ENCODE measurements at regions not wholly inside any gene's neighbourhood (a gene's known extent, or its start where the extent isn't known, plus 50 kb on each side); places are given as distances from the start of the nearest gene placed in this dataset.

DNA sequence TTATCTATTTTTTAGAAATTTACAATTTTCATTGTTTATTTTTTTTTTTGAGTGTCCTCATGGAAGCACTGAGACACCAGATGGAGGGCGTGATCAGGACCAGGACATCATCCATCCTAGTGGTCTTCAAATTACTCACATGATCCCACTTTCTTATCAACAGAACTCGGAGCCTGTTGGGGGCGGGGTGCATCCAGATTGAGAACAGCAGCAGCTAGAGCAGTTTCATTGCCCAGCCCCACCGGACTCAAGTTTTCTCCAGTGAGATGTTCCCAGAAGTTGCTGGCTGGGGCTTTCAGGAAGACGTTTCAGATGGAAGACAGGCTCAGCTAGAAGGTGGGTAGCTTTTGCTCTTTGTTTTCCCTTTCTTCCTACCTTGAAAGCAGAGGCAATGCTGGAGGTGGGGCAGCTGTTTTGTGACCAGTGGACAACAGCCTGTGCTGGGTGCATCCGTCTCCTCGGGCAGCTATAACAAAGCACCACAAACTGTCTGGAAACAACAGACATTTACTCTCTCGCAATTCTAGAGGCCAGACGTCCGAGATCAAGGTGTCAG lies 562.1 kb downstream of the TBC1D22A start:
- no peak overlapping the region for H2BK5ac ChIP-seq (ENCODE audit: low read length)
- H2BK15ac ChIP-seq (ENCODE audit: low read length), result no peak overlapping the region
- H4K91ac ChIP-seq (ENCODE audit: low read depth, low read length, poor library complexity), result no peak overlapping the region
- H3K79me1 ChIP-seq (ENCODE audit: low read depth, low read length), result no peaks in the 10 kb centered on the region
- no peak overlapping the region for H3K27ac ChIP-seq (replicated peaks; ENCODE audit: low read length)
- no peak overlapping the region for H3K14ac ChIP-seq (ENCODE audit: low read length)
- no CpG with 5 or more reads among the region's 10 CpGs for WGBS, 2 donors (ENCODE audit: extremely low coverage in 2 of 2, insufficient read length in 2 of 2, insufficient replicate concordance in 1 of 2)
- H3K9ac ChIP-seq (ENCODE audit: low read depth, low read length, poor library complexity), result no peak overlapping the region
- no peak overlapping the region for H2AK5ac ChIP-seq (ENCODE audit: low read depth, low read length)
- no peak overlapping the region for H4K8ac ChIP-seq (ENCODE audit: low read depth, low read length)
- H3K4me2 ChIP-seq (ENCODE audit: insufficient read depth, low read length, poor library complexity, severe bottlenecking), result no peak overlapping the region
- H3K9me3 ChIP-seq (replicated peaks in 1 of 2; ENCODE audit: control insufficient read depth in 2 of 2, insufficient read depth in 1 of 2, low read depth in 1 of 2, low read length in 2 of 2), result peaks cover 0 to 47% of the 10 kb centered on the region in 2 donors
- no peak overlapping the region for H3K18ac ChIP-seq (ENCODE audit: low read length)
- H3K4ac ChIP-seq (ENCODE audit: low read length), result no peak overlapping the region
- H3K36me3 ChIP-seq (replicated peaks in 1 of 2; ENCODE audit: control insufficient read depth in 2 of 2, insufficient read depth in 2 of 2, low read length in 2 of 2), result no peaks in the 10 kb centered on the region
- H2BK12ac ChIP-seq (ENCODE audit: low read length), result no peak overlapping the region
- no peaks in the 10 kb centered on the region for H3K27me3 ChIP-seq (ENCODE audit: control insufficient read depth in 3 of 3, insufficient read depth in 3 of 3, low read depth in 1 of 3, low read length in 3 of 3)
- no peak overlapping the region for H3K4me3 ChIP-seq (ENCODE audit: low read length in 2 of 2)
- H2AFZ ChIP-seq (ENCODE audit: low read length), result no peak overlapping the region
- H3K23ac ChIP-seq (ENCODE audit: low read depth, low read length, poor library complexity), result no peak overlapping the region
- H3K4me1 ChIP-seq (ENCODE audit: control insufficient read depth in 2 of 2, insufficient read depth in 1 of 2, low read depth in 1 of 2, low read length in 2 of 2), result no peaks in the 10 kb centered on the region
- DNase-seq (ENCODE audit: low spot score), result no peak
- no peak overlapping the region for H2BK120ac ChIP-seq (ENCODE audit: low read depth, low read length)

- Histone ChIP-seq H2BK12ac (ENCODE audit: low read length) (no peak overlapping the region), H2AFZ (ENCODE audit: low read length) (no peak overlapping the region), H3K9ac (ENCODE audit: low read depth, low read length, poor library complexity) (no peak overlapping the region), H3K4me3 (ENCODE audit: low read length in 2 of 2) (no peak overlapping the region), H3K27me3 (ENCODE audit: control insufficient read depth in 3 of 3, insufficient read depth in 3 of 3, low read depth in 1 of 3, low read length in 3 of 3) (no peaks in the 10 kb centered on the region), H4K8ac (ENCODE audit: low read depth, low read length) (no peak overlapping the region), H3K4me1 (ENCODE audit: control insufficient read depth in 2 of 2, insufficient read depth in 1 of 2, low read depth in 1 of 2, low read length in 2 of 2) (no peaks in the 10 kb centered on the region), H3K23ac (ENCODE audit: low read depth, low read length, poor library complexity) (no peak overlapping the region), H2AK5ac (ENCODE audit: low read depth, low read length) (no peak overlapping the region), H2BK5ac (ENCODE audit: low read length) (no peak overlapping the region), H4K91ac (ENCODE audit: low read depth, low read length, poor library complexity) (no peak overlapping the region), H3K27ac (replicated peaks; ENCODE audit: low read length) (no peak overlapping the region), H3K14ac (ENCODE audit: low read length) (no peak overlapping the region), H2BK120ac (ENCODE audit: low read depth, low read length) (no peak overlapping the region), H3K36me3 (replicated peaks in 1 of 2; ENCODE audit: control insufficient read depth in 2 of 2, insufficient read depth in 2 of 2, low read length in 2 of 2) (no peaks in the 10 kb centered on the region), H3K9me3 (replicated peaks in 1 of 2; ENCODE audit: control insufficient read depth in 2 of 2, insufficient read depth in 1 of 2, low read depth in 1 of 2, low read length in 2 of 2) (peaks cover 0 to 47% of the 10 kb centered on the region in 2 donors), H3K4me2 (ENCODE audit: insufficient read depth, low read length, poor library complexity, severe bottlenecking) (no peak overlapping the region), H3K18ac (ENCODE audit: low read length) (no peak overlapping the region), H3K79me1 (ENCODE audit: low read depth, low read length) (no peaks in the 10 kb centered on the region), H3K4ac (ENCODE audit: low read length) (no peak overlapping the region), H2BK15ac (ENCODE audit: low read length) (no peak overlapping the region)
- no peak for DNase-seq (ENCODE audit: low spot score)
- no CpG with 5 or more reads among the region's 6 CpGs for WGBS, 2 donors (ENCODE audit: extremely low coverage in 2 of 2, insufficient read length in 2 of 2, insufficient replicate concordance in 1 of 2)
Observed at GRCh38 chr22:47323518-47323917, 561.1 kb downstream of the TBC1D22A start.

DNA sequence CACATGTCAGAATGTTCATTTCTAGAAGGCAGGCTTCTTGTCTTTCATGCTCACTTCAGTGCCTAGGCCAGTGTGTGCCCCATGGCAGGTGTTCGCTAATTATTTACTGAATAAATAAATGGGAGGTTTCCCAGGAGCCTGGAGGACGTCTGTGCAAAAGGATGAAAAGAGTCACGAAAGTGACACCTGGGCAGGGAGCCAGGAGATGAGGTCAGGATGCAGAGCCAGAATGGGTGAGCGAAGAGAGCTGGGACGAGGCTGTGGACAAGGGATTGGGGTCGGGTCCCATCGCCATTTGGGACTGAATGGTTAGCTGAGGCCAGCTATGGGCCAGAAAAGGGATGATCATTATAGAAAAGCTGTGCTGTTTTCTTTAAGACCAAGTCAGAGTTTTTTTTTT lies 560.4 kb downstream of the TBC1D22A start:
- DNase-seq (ENCODE audit: low spot score), result no peak
- no peaks in the 10 kb centered on the region for H3K79me1 ChIP-seq (ENCODE audit: low read depth, low read length)

GRCh38 chr22:47320560-47320959 lies 558.1 kb downstream of the TBC1D22A start:
- no peak overlapping the region for H4K8ac ChIP-seq (ENCODE audit: low read depth, low read length)
- H3K9ac ChIP-seq (ENCODE audit: low read depth, low read length, poor library complexity), result no peak overlapping the region
- no peak overlapping the region for H3K14ac ChIP-seq (ENCODE audit: low read length)
- no peaks in the 10 kb centered on the region for H3K4me1 ChIP-seq (ENCODE audit: control insufficient read depth in 2 of 2, insufficient read depth in 1 of 2, low read depth in 1 of 2, low read length in 2 of 2)
- H3K4ac ChIP-seq (ENCODE audit: low read length), result no peak overlapping the region
- H2BK120ac ChIP-seq (ENCODE audit: low read depth, low read length), result no peak overlapping the region
- no peaks in the 10 kb centered on the region for H3K27me3 ChIP-seq (ENCODE audit: control insufficient read depth in 3 of 3, insufficient read depth in 3 of 3, low read depth in 1 of 3, low read length in 3 of 3)
- H3K18ac ChIP-seq (ENCODE audit: low read length), result no peak overlapping the region
- no peak overlapping the region for H2BK5ac ChIP-seq (ENCODE audit: low read length)
- no peak overlapping the region for H3K4me2 ChIP-seq (ENCODE audit: insufficient read depth, low read length, poor library complexity, severe bottlenecking)
- no peak for DNase-seq (ENCODE audit: low spot score)
- no CpG with 5 or more reads among the region's 1 CpG for WGBS, 2 donors (ENCODE audit: extremely low coverage in 2 of 2, insufficient read length in 2 of 2, insufficient replicate concordance in 1 of 2)
- H3K27ac ChIP-seq (replicated peaks; ENCODE audit: low read length), result no peak overlapping the region
- H3K9me3 ChIP-seq (replicated peaks in 1 of 2; ENCODE audit: control insufficient read depth in 2 of 2, insufficient read depth in 1 of 2, low read depth in 1 of 2, low read length in 2 of 2), result peaks cover 0 to 42% of the 10 kb centered on the region in 2 donors
- no peak overlapping the region for H3K23ac ChIP-seq (ENCODE audit: low read depth, low read length, poor library complexity)
- no peak overlapping the region for H2AFZ ChIP-seq (ENCODE audit: low read length)
- no peak overlapping the region for H2BK15ac ChIP-seq (ENCODE audit: low read length)
- no peak overlapping the region for H4K91ac ChIP-seq (ENCODE audit: low read depth, low read length, poor library complexity)
- no peak overlapping the region for H3K4me3 ChIP-seq (ENCODE audit: low read length in 2 of 2)
- no peaks in the 10 kb centered on the region for H3K36me3 ChIP-seq (replicated peaks in 1 of 2; ENCODE audit: control insufficient read depth in 2 of 2, insufficient read depth in 2 of 2, low read length in 2 of 2)
- no peak overlapping the region for H2BK12ac ChIP-seq (ENCODE audit: low read length)
- H3K79me1 ChIP-seq (ENCODE audit: low read depth, low read length), result no peaks in the 10 kb centered on the region
- no peak overlapping the region for H2AK5ac ChIP-seq (ENCODE audit: low read depth, low read length)

More for the DNA sequence above, 560.4 kb downstream of the TBC1D22A start:
- Histone ChIP-seq H2AFZ (ENCODE audit: low read length) (no peak overlapping the region), H3K4me1 (ENCODE audit: control insufficient read depth in 2 of 2, insufficient read depth in 1 of 2, low read depth in 1 of 2, low read length in 2 of 2) (no peaks in the 10 kb centered on the region), H3K4me2 (ENCODE audit: insufficient read depth, low read length, poor library complexity, severe bottlenecking) (no peak overlapping the region), H2BK120ac (ENCODE audit: low read depth, low read length) (no peak overlapping the region), H3K18ac (ENCODE audit: low read length) (no peak overlapping the region), H2AK5ac (ENCODE audit: low read depth, low read length) (no peak overlapping the region), H3K4ac (ENCODE audit: low read length) (no peak overlapping the region), H2BK12ac (ENCODE audit: low read length) (no peak overlapping the region), H3K4me3 (ENCODE audit: low read length in 2 of 2) (peak overlapping the region in 1 of 2 donors; percentile 52), H3K14ac (ENCODE audit: low read length) (no peak overlapping the region), H3K9me3 (replicated peaks in 1 of 2; ENCODE audit: control insufficient read depth in 2 of 2, insufficient read depth in 1 of 2, low read depth in 1 of 2, low read length in 2 of 2) (peaks cover 0 to 47% of the 10 kb centered on the region in 2 donors), H2BK5ac (ENCODE audit: low read length) (no peak overlapping the region), H3K9ac (ENCODE audit: low read depth, low read length, poor library complexity) (no peak overlapping the region), H2BK15ac (ENCODE audit: low read length) (no peak overlapping the region), H3K23ac (ENCODE audit: low read depth, low read length, poor library complexity) (no peak overlapping the region), H4K8ac (ENCODE audit: low read depth, low read length) (peak overlapping the region; percentile 66), H4K91ac (ENCODE audit: low read depth, low read length, poor library complexity) (no peak overlapping the region), H3K27me3 (ENCODE audit: control insufficient read depth in 3 of 3, insufficient read depth in 3 of 3, low read depth in 1 of 3, low read length in 3 of 3) (no peaks in the 10 kb centered on the region), H3K36me3 (replicated peaks in 1 of 2; ENCODE audit: control insufficient read depth in 2 of 2, insufficient read depth in 2 of 2, low read length in 2 of 2) (no peaks in the 10 kb centered on the region), H3K27ac (replicated peaks; ENCODE audit: low read length) (no peak overlapping the region)
- WGBS, 2 donors (ENCODE audit: extremely low coverage in 2 of 2, insufficient read length in 2 of 2, insufficient replicate concordance in 1 of 2), result no CpG with 5 or more reads among the region's 7 CpGs
